ENCODE measurements at regions not wholly inside any gene's neighbourhood (a gene's known extent, or its start where the extent isn't known, plus 50 kb on each side); places are given as distances from the start of the nearest gene placed in this dataset.
"Not testable (repeated sequence)": the region's sequence is repeated elsewhere in the genome, so short reads cannot be mapped to it uniquely, and the experiment has no call there.

- DNase-seq = no peak
Observed at GRCh38 chr3:176147251-176147650, 1050.0 kb downstream of the TBL1XR1 start.

GRCh38 chr3:176141837-176142236 is 1055.4 kb downstream of the TBL1XR1 start:
- DNase-seq = no peak

GRCh38 chr3:176120507-176120906 is 1076.8 kb downstream of the TBL1XR1 start:
- DNase-seq = no peak

- no peak for DNase-seq
Observed at GRCh38 chr3:176119826-176120225, 1077.5 kb downstream of the TBL1XR1 start.

GRCh38 chr3:176106380-176106779 is 1090.9 kb downstream of the TBL1XR1 start:
- DNase-seq = no peak

- DNase-seq = no peak
Observed at GRCh38 chr3:176097027-176097426, 1100.3 kb downstream of the TBL1XR1 start.

GRCh38 chr3:176093892-176094291 is 1103.4 kb downstream of the TBL1XR1 start:
- not testable (repeated sequence) for DNase-seq

- DNase-seq = no peak
Observed at GRCh38 chr3:176090727-176091126, 1106.6 kb downstream of the TBL1XR1 start.

- no peak for DNase-seq
Observed at GRCh38 chr3:176088962-176089383, 1108.3 kb downstream of the TBL1XR1 start.

GRCh38 chr3:176087066-176087697 is 1110.1 kb downstream of the TBL1XR1 start:
- DNase-seq = peak in 1 of 2 donors; percentile 1

- DNase-seq = no peak
Observed at GRCh38 chr3:176079785-176080184, 1117.5 kb downstream of the TBL1XR1 start.

GRCh38 chr3:176078906-176079305 is 1118.4 kb downstream of the TBL1XR1 start:
- no peak for DNase-seq

GRCh38 chr3:176075491-176075890 is 1121.8 kb downstream of the TBL1XR1 start:
- DNase-seq = no peak

- no peak for DNase-seq
Observed at GRCh38 chr3:176075046-176075445, 1122.2 kb downstream of the TBL1XR1 start.

GRCh38 chr3:176074096-176074495 is 1123.2 kb downstream of the TBL1XR1 start:
- DNase-seq = no peak

GRCh38 chr3:176071943-176072342 is 1125.3 kb downstream of the TBL1XR1 start:
- DNase-seq = no peak

GRCh38 chr3:176068750-176069149 is 1128.5 kb downstream of the TBL1XR1 start:
- no peak for DNase-seq

- no peak for DNase-seq
Observed at GRCh38 chr3:176058856-176059255, 1138.4 kb downstream of the TBL1XR1 start.

GRCh38 chr3:176055836-176056235 is 1141.4 kb downstream of the TBL1XR1 start:
- DNase-seq = no peak

- DNase-seq = no peak
Observed at GRCh38 chr3:176051766-176052165, 1145.5 kb downstream of the TBL1XR1 start.

- no peak for DNase-seq
Observed at GRCh38 chr3:176046703-176047102, 1150.6 kb downstream of the TBL1XR1 start.

- no peak for DNase-seq
Observed at GRCh38 chr3:176041812-176042211, 1155.5 kb downstream of the TBL1XR1 start.

GRCh38 chr3:176041185-176041584 is 1156.1 kb downstream of the TBL1XR1 start:
- DNase-seq = no peak

- DNase-seq = no peak
Observed at GRCh38 chr3:176037636-176038035, 1159.6 kb downstream of the TBL1XR1 start.

GRCh38 chr3:176032043-176032442 is 1165.2 kb downstream of the TBL1XR1 start:
- no peak for DNase-seq
